Activated T-cell treated with anti-CD3 and anti-CD28 coated beads, Interleukin-2, amount 50 U/mL, for 1 hour (primary cell): ENCODE measurements at regions not wholly inside any gene's neighbourhood (a gene's known extent, or its start where the extent isn't known, plus 50 kb on each side); places are given as distances from the start of the nearest gene placed in this dataset.
"Not testable (repeated sequence)": the region's sequence is repeated elsewhere in the genome, so short reads cannot be mapped to it uniquely, and the experiment has no call there.

Experiments
- DNase-seq: peaks from one replicate; pipeline ENCODE4 v3.0.0-alpha.2; 2020

DNA sequence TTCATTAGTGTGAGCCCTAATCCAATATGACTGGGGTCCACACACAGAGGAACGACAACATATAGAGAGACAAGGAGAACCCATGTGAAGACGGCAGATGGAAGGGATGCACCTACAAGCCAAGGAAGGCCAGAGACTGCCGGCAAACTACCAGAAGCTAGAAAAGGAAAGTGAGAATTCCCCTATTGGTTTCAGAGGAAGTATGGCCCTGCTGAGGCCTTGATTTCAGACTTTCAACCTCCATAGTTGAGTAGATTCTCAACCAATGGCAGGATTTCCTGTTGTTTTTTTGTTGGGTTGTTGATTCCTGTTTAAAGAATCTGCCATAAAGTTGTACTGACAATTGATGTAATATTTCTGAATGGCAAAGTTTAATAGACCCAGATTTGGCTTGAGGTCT, 241.5 kb downstream of the SATB2 start:
- no peak for DNase-seq

- DNase-seq = no peak
These were observed 250.7 kb downstream of the SATB2 start for GRCh38 chr2:199207011-199207410.

GRCh38 chr2:199206536-199206935, 251.2 kb downstream of the SATB2 start:
- no peak for DNase-seq

DNA sequence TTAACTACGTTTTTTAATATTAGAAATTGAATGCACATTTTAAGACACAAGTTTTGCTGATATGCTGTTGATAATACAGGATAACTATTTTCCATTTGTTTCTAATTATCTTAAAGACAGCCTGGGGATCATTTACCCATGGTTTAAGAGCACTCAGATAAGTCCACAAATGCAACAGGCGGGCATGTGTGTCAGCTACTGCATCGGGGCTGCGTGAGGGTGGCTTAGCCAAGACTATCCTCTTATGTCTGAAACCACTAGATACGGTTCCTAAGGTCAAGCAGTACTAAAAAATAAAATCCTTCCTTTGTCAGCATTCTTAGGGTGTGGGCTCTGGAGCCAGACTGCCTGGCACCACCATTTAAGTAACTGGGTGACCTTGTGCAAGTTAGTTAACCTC, 254.8 kb downstream of the SATB2 start:
- no peak for DNase-seq

GRCh38 chr2:199201539-199201938, 256.2 kb downstream of the SATB2 start:
- DNase-seq = no peak

DNA sequence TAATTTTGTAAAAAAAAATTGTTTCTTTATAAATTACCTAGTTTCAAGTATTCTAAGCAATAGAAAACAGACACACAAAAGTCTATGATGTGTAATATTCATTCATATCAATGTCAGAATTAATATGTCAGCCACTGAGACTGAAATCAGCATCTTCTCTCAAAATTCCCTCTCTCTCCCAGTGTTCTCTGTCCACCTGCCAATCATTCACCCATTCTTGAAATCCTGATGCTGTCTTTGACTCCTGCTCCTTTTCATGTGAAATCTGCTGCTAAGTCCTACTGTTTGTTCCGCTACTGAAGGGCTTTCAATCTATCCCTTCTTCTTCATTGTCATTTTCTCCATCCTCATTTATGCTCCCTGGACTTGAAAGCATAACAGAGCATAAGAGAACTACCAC, 257.9 kb downstream of the SATB2 start:
- DNase-seq = no peak

GRCh38 chr2:199197448-199197847, 260.3 kb downstream of the SATB2 start:
- no peak for DNase-seq

DNA sequence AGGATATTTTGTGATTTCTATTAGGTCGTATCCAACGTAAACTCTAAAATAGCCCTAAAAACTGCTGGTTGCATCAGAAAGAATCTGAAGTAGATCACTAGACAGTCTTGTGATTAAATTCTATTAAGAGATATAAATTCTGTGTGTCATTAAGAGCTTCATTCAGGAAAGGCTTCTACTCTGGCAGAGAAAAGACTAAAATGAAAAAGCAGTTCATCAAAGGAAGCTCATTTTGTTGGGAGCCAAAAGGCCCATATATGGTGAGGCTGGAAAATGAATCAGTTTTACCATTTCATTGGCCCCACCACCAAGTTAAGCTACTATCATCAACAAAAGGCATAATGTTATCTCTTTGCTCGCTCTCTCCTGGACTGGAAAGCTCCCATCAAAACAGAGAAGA, 261.1 kb downstream of the SATB2 start:
- no peak for DNase-seq

DNA sequence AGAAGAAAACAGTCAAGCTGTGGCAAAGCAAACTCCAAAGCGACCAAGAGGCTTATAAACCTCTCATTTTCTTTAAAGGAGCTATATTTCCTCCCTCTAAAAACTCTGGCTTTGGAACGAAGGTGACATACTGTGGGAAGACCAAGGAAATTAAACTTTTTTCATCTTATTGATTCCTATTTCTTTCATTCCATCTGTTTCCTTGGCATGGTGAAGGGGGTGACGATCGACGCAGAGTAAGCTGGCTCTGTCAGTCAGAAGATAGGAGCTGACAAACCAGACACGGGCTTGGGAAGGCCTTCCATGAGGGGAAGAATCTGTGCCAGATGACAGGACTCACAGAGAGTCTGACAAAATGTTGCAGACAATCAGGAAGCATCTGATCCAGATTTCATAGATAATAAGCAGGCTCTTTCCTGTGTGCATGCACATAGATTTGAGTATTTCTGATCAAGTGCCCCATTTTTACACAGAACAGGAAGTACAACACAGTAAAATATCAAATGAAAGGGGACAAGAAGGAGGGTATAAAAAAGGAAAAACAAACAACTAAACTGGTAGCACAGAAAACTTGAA, 261.7 kb downstream of the SATB2 start:
- no peak for DNase-seq

- DNase-seq = no peak
These were observed 266.3 kb downstream of the SATB2 start for GRCh38 chr2:199191461-199191860.

DNA sequence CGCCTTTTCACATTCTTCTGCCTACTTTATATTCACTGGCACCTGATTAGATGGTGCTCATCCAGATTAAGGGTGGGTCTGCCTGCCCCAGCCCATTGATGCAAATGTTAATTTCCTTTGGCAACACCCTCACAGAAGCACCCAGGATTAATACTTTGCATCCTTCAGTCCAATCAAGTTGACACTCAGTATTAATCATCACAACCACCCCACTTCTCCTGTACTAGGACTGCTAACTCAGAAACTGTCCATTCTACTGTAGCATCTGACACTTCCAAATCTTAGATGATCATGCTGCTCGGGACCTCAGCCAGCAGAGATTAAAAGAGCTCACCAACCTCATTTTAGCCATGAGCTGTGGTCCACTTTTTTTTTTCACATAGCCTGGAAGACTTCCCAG, 268.5 kb downstream of the SATB2 start:
- DNase-seq = no peak

DNA sequence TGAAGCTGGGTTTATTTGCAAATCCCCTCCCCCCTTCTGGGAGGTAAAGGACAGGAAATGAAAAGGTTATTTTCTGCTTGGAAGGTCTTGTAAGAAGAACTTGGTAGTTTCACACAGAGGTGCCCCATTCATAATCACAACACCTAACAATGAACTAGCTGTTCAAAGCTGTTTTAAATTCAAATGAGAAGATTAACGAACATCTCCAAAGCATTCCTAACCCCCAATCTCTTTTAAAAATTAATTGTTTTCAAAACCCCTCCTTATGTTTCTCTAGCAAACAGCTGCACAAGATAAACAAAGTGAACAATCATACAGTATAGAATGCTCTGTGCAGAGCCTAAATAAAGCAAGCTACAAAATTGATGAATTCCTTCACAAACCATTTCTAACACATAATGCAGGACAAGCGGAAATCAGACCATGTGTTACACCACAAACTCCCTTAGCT, 271.4 kb downstream of the SATB2 start:
- DNase-seq = no peak

GRCh38 chr2:199185174-199185573, 272.6 kb downstream of the SATB2 start:
- DNase-seq = not testable (repeated sequence)

- no peak for DNase-seq
These were observed 293.9 kb downstream of the SATB2 start for GRCh38 chr2:199163613-199164458.

GRCh38 chr2:199160677-199161465, 296.9 kb downstream of the SATB2 start:
- DNase-seq = no peak

- no peak for DNase-seq
These were observed 297.7 kb downstream of the SATB2 start for GRCh38 chr2:199160081-199160480.

DNA sequence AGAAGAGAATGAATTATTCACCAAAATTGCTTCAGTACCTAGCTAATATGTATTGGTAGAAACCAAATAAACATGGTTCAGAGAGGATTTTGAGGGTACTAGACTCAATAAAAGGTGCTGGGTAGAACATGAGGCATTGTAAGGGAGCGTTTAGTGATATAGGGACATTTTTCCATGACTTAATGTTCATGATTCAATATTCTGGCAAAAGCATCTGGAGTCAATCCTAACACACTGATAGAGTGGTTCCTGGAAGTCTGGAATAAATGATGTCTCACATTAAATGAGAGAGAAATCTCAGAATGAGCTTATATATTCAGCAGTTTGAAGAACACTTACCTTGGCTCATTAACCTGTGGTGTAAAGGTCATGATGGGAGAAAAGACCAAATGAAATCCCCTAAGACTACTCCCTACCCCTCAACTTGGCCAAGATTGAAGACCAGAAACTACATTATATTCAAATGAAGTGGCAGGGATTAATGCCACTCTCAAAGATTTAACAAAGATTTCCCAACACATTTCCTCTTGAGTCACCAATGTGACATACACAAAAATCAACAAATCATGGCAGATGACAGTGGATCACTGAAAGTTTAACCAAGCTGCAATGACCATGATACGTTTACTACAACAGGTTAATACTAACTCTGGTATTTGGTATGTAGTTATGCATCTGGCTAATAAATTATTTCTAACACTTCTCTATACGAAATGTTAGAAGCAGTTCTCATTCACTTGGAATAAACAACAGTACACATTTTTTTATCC, 309.5 kb downstream of the SATB2 start:
- no peak for DNase-seq

GRCh38 chr2:199147216-199147615, 310.5 kb downstream of the SATB2 start:
- DNase-seq = no peak

DNA sequence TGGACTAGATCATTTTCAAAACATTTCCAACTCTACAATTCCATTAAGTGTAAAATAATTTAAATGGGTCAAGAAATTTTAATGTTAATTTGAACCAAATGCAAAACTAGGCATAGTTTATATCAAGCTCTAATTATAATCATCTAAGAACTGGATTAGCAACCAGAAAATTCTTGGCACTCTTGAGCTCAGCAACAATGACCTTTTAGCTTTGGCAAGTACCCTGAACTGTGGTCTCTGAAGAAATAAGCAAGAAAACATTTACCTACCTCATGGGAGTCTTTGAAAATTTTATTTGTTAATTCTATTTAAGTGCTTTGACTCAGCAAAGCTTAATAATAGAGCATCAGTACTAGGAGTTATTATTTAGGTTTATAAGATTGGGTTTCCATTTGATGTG, 313.2 kb downstream of the SATB2 start:
- no peak for DNase-seq

- DNase-seq = no peak
These were observed 313.7 kb downstream of the SATB2 start for GRCh38 chr2:199144036-199144435.

DNA sequence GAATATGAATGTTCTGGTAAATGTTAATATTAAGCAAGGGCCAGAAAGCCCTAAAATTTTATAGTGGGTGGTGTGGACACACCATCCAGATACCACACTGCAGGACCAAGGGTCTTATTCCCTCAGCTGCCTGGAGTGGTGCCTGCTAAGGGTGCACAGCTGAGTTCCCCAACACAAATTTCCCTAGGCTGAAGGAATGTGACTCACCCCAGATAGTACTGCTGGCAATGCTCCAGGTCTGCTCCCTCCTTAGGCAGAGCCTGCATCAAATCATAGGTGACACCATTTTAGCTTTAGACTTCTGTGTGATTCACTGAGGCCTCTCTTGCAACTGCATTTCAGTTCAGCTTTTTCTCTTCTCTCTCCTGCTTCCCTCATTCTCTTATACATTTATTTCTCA, 321.1 kb downstream of the SATB2 start:
- no peak for DNase-seq

GRCh38 chr2:199136242-199136641, 321.5 kb downstream of the SATB2 start:
- no peak for DNase-seq

GRCh38 chr2:199131876-199132275, 325.9 kb downstream of the SATB2 start:
- DNase-seq = no peak
